Panc1 (cell line): ENCODE measurements at regions not wholly inside any gene's neighbourhood (a gene's known extent, or its start where the extent isn't known, plus 50 kb on each side); places are given as distances from the start of the nearest gene placed in this dataset.

Experiments
- POLR2AphosphoS5 ChIP-seq: IDR thresholded peaks from 2 replicates; pipeline ENCODE4 v1.6.1; 2012; ENCODE audit warnings: mild to moderate bottlenecking, low read depth, low read length, moderate library complexity
- SIN3A ChIP-seq: IDR thresholded peaks from 2 replicates; pipeline ENCODE4 v1.6.1; 2012; ENCODE audit warnings: low read depth, mild to moderate bottlenecking, low read length, moderate library complexity, borderline replicate concordance; ENCODE audit not compliant: insufficient read depth
- TCF7L2 ChIP-seq: IDR thresholded peaks from 2 replicates; pipeline ENCODE4 v1.6.1; 2011; ENCODE audit warnings: mild to moderate bottlenecking, low read depth, low read length, inconsistent platforms
- TF ChIP-seq, protein P1 (sequence below): fragments of 450-650 bp; IDR thresholded peaks from 2 replicates; pipeline ENCODE4 v1.5.1; 2017; ENCODE audit warnings: mild to moderate bottlenecking
- TF ChIP-seq, protein P2 (sequence below), 2 experiments: IDR thresholded peaks; 2 replicates each; pipeline ENCODE4 v1.6.1; 2011 to 2012; ENCODE audit warnings: low read depth in 2 of 2, control low read depth in 1 of 2, low read length in 1 of 2, mild to moderate bottlenecking in 1 of 2, moderate library complexity in 1 of 2; ENCODE audit not compliant: insufficient read depth in 1 of 2

DNA sequence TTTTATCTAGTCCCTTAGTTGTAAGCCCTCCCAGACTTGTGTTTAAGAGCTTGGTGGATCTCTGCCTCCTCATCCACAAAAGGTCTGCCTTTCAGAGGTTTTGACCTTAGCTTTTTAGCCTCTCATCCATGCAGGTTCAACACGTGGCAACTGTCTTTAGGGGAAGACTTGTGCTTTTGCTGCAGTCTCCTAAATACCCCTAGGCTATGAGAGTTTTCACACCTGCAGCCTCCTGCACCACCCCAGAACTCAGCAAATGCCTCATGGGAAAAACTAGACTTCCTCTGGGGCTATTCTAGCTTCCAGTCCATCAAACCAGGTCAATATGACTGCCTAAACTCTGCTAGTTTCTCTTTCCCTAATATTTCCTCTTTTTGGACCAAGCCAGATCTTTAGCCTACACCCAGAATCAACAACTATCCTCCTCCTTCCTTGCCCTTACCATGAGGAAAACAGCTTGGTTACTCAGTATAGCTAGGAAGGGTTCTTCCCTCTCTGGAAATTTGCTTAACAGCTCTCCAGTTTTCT is 132.3 kb upstream of the RIOK3 start:
- TF ChIP-seq, protein P1, sequence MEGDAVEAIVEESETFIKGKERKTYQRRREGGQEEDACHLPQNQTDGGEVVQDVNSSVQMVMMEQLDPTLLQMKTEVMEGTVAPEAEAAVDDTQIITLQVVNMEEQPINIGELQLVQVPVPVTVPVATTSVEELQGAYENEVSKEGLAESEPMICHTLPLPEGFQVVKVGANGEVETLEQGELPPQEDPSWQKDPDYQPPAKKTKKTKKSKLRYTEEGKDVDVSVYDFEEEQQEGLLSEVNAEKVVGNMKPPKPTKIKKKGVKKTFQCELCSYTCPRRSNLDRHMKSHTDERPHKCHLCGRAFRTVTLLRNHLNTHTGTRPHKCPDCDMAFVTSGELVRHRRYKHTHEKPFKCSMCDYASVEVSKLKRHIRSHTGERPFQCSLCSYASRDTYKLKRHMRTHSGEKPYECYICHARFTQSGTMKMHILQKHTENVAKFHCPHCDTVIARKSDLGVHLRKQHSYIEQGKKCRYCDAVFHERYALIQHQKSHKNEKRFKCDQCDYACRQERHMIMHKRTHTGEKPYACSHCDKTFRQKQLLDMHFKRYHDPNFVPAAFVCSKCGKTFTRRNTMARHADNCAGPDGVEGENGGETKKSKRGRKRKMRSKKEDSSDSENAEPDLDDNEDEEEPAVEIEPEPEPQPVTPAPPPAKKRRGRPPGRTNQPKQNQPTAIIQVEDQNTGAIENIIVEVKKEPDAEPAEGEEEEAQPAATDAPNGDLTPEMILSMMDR, result no peak
- TF ChIP-seq SIN3A (no peak), POLR2AphosphoS5 (no peak), TCF7L2 (no peak)
- TF ChIP-seq, protein P2, sequence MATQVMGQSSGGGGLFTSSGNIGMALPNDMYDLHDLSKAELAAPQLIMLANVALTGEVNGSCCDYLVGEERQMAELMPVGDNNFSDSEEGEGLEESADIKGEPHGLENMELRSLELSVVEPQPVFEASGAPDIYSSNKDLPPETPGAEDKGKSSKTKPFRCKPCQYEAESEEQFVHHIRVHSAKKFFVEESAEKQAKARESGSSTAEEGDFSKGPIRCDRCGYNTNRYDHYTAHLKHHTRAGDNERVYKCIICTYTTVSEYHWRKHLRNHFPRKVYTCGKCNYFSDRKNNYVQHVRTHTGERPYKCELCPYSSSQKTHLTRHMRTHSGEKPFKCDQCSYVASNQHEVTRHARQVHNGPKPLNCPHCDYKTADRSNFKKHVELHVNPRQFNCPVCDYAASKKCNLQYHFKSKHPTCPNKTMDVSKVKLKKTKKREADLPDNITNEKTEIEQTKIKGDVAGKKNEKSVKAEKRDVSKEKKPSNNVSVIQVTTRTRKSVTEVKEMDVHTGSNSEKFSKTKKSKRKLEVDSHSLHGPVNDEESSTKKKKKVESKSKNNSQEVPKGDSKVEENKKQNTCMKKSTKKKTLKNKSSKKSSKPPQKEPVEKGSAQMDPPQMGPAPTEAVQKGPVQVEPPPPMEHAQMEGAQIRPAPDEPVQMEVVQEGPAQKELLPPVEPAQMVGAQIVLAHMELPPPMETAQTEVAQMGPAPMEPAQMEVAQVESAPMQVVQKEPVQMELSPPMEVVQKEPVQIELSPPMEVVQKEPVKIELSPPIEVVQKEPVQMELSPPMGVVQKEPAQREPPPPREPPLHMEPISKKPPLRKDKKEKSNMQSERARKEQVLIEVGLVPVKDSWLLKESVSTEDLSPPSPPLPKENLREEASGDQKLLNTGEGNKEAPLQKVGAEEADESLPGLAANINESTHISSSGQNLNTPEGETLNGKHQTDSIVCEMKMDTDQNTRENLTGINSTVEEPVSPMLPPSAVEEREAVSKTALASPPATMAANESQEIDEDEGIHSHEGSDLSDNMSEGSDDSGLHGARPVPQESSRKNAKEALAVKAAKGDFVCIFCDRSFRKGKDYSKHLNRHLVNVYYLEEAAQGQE (IDR thresholded peaks at IDR 0.05; ENCODE audit: insufficient read depth in 1 of 2, low read depth in 2 of 2, low read length in 1 of 2), result no peak
